GM12875 (cell line): ENCODE measurements at regions not wholly inside any gene's neighbourhood (a gene's known extent, or its start where the extent isn't known, plus 50 kb on each side); places are given as distances from the start of the nearest gene placed in this dataset.

Experiments
- H3K4me3 ChIP-seq: one replicate; pipeline ENCODE4 v1.5.1; 2011; ENCODE audit warnings: low read depth, low read length, control low read depth
- CTCF ChIP-seq: IDR thresholded peaks from 2 replicates; pipeline ENCODE4 v1.5.1; 2011; ENCODE audit warnings: low read depth, mild to moderate bottlenecking, control low read depth, inconsistent platforms, low read length, moderate library complexity, borderline replicate concordance; ENCODE audit not compliant: insufficient read depth

GRCh38 chr5:117769877-117770276 lies 1195.3 kb upstream of the SEMA6A start:
- H3K4me3 ChIP-seq, result no peak overlapping the region
- no peak for TF ChIP-seq CTCF

- TF ChIP-seq CTCF, result no peak
- no peak overlapping the region for H3K4me3 ChIP-seq
Observed at GRCh38 chr5:117763271-117763670, 1188.6 kb upstream of the SEMA6A start.

GRCh38 chr5:117761186-117761585 lies 1186.6 kb upstream of the SEMA6A start:
- TF ChIP-seq CTCF, result no peak
- no peak overlapping the region for H3K4me3 ChIP-seq

- no peak overlapping the region for H3K4me3 ChIP-seq
- no peak for TF ChIP-seq CTCF
Observed at GRCh38 chr5:117759849-117760499, 1185.4 kb upstream of the SEMA6A start.

- H3K4me3 ChIP-seq, result no peak overlapping the region
- TF ChIP-seq CTCF, result no peak
Observed at GRCh38 chr5:117752403-117752802, 1177.8 kb upstream of the SEMA6A start.

GRCh38 chr5:117748336-117748735 lies 1173.7 kb upstream of the SEMA6A start:
- TF ChIP-seq CTCF, result no peak
- H3K4me3 ChIP-seq, result no peak overlapping the region

GRCh38 chr5:117743337-117743736 lies 1168.7 kb upstream of the SEMA6A start:
- no peak for TF ChIP-seq CTCF
- H3K4me3 ChIP-seq, result no peak overlapping the region
